ENCODE measurements at regions not wholly inside any gene's neighbourhood (a gene's known extent, or its start where the extent isn't known, plus 50 kb on each side); places are given as distances from the start of the nearest gene placed in this dataset.
"Not testable (repeated sequence)": the region's sequence is repeated elsewhere in the genome, so short reads cannot be mapped to it uniquely, and the experiment has no call there.

DNA sequence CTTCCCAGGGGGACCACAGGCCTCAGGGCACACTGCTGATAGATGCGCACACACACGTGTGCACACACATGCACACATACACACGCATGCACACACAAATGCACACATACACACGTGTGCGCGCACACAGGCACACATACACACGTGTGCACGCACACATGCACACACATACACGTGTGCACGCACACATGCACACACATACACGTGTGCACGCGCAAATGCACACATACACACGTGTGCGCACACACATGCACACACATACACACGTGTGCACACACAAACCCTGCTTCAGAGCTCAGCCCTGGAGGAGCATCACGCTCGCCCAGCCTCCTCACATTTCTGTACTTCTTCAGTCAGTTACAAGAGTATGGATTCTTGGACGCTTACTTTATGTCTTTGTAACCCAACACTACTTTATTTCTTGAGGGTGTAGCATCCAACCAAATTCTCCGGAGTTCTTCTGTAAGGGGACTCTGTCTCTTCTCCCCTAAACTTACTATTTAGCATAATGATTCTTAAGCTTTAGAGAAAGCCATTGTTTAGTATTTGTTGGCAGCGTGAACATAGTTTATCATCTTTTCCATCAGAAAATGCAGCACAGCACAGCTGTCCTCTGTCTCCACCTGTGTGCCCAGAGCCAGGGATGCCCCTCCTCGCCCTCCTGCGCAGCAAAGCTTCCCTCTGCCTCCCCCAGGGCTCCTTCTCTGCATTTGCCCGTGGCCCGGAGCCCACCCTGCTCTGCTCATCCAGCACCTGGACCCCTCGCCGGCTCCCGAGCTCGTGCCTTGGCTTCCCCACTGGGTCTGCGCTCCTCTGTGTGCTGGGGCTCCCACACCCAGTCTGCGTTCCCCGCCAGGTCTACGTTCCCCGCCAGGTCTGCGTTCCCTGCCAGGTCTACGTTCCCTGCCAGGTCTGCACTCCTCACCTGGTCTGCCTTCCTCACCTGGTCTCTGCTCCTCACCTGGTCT, 74.4 kb upstream of the CTDP1 start:
- Mint-ChIP-seq H3K36me3 (ENCODE audit: low read depth) (no peaks in the 10 kb centered on the region), H3K4me3 (no peak overlapping the region), H3K9me3 (no peaks in the 10 kb centered on the region), H3K27me3 (no peaks in the 10 kb centered on the region), H3K4me1 (ENCODE audit: low read depth) (peaks cover 8% of the 10 kb centered on the region), H3K27ac (no peak overlapping the region)
- CTCF ChIA-PET, result no interaction called here
- Histone ChIP-seq H3K27me3 (ENCODE audit: control insufficient read depth in 1 of 2, insufficient read depth in 2 of 2, low read length in 2 of 2) (no peaks in the 10 kb centered on the region), H3K4me3 (ENCODE audit: low read length) (no peak overlapping the region), H3K4me1 (ENCODE audit: insufficient read depth, low read length) (no peaks in the 10 kb centered on the region), H3K27ac (ENCODE audit: low read depth in 1 of 2, low read length in 2 of 2) (no peak overlapping the region), H3K36me3 (ENCODE audit: insufficient read depth, low read length) (no peaks in the 10 kb centered on the region), H3K9me3 (ENCODE audit: control insufficient read depth in 1 of 2, insufficient read depth in 1 of 2, low read length in 2 of 2) (peaks cover 0 to 6% of the 10 kb centered on the region in 2 experiments)
- POLR2A ChIA-PET, result no interaction called here
- intact Hi-C loops (cut with DNase I, micrococcal nuclease), result no loop called here
- DNase-seq (no peak), ATAC-seq (ENCODE audit: poor library complexity) (no peak)
- TF ChIP-seq, protein P1, sequence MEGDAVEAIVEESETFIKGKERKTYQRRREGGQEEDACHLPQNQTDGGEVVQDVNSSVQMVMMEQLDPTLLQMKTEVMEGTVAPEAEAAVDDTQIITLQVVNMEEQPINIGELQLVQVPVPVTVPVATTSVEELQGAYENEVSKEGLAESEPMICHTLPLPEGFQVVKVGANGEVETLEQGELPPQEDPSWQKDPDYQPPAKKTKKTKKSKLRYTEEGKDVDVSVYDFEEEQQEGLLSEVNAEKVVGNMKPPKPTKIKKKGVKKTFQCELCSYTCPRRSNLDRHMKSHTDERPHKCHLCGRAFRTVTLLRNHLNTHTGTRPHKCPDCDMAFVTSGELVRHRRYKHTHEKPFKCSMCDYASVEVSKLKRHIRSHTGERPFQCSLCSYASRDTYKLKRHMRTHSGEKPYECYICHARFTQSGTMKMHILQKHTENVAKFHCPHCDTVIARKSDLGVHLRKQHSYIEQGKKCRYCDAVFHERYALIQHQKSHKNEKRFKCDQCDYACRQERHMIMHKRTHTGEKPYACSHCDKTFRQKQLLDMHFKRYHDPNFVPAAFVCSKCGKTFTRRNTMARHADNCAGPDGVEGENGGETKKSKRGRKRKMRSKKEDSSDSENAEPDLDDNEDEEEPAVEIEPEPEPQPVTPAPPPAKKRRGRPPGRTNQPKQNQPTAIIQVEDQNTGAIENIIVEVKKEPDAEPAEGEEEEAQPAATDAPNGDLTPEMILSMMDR (IDR thresholded peaks at IDR 0.05), result no peak

DNA sequence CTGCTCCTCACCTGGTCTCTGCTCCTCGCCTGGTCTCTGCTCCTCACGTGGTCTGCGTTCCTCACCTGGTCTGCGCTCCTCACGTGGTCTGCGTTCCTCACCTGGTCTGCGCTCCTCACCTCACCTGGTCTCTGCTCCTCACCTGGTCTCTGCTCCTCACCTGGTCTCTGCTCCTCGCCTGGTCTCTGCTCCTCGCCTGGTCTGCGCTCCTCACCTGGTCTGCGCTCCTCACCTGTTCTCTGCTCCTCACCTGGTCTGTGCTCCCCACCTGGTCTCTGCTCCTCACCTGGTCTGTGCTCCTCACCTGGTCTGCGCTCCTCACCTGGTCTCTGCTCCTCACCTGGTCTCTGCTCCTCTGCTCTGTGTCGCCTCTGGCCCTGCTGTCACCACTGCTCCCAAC, 73.5 kb upstream of the CTDP1 start:
- H3K27me3 Mint-ChIP-seq; H3K4me3 Mint-ChIP-seq; DNase-seq; H3K27ac Mint-ChIP-seq; H3K36me3 Mint-ChIP-seq (ENCODE audit: low read depth); H3K4me1 ChIP-seq (ENCODE audit: insufficient read depth, low read length); intact Hi-C loops (cut with DNase I, micrococcal nuclease); ATAC-seq (ENCODE audit: poor library complexity); H3K9me3 Mint-ChIP-seq; H3K4me3 ChIP-seq (ENCODE audit: low read length); H3K27ac ChIP-seq (ENCODE audit: low read depth in 1 of 2, low read length in 2 of 2); POLR2A ChIA-PET; H3K4me1 Mint-ChIP-seq (ENCODE audit: low read depth); H3K27me3 ChIP-seq (ENCODE audit: control insufficient read depth in 1 of 2, insufficient read depth in 2 of 2, low read length in 2 of 2); H3K9me3 ChIP-seq (ENCODE audit: control insufficient read depth in 1 of 2, insufficient read depth in 1 of 2, low read length in 2 of 2); CTCF ChIA-PET; H3K36me3 ChIP-seq (ENCODE audit: insufficient read depth, low read length): not testable (repeated sequence)

DNA sequence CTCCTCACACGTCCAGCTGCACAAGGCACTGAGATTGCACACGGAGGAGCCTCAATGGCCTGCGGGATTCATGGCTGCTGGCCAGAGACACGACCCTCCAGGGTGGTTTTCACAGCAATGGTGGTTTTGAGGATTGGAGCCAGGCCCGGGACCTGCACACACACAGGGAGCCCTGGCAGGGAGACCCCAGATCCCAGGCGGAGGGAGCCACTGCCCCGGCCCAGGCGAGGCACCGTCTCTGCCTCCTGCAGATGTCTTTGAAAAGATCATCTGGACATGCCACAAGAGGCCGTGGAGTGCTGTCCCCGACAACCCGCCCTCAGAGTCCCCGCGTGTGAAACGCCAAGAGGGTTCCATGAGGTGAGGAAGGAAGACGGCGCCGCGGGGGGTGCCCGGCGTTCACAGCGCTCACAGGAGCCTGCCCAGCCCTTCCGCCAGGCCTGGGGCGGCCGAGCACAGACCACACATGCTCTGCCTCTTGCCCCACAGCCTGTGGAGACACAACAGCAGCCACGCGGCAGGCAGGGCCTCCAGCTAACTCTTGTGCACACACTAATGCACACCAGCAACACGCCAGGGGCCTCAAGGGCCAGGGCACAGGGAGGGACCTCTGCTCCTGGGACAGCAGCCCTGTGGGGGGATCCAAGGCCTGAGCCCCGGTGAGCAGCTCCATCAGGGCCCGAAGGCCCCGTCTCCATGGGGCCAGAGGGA, 72.8 kb upstream of the CTDP1 start:
- intact Hi-C loops (cut with DNase I, micrococcal nuclease), result no loop called here
- no peaks in the 10 kb centered on the region for H3K4me1 Mint-ChIP-seq (ENCODE audit: low read depth)
- no peaks in the 10 kb centered on the region for H3K36me3 ChIP-seq (ENCODE audit: insufficient read depth, low read length)
- H3K4me3 Mint-ChIP-seq, result no peak overlapping the region
- DNase-seq, result no peak
- peaks cover 0 to 6% of the 10 kb centered on the region in 2 experiments for H3K9me3 ChIP-seq (ENCODE audit: control insufficient read depth in 1 of 2, insufficient read depth in 1 of 2, low read length in 2 of 2)
- H3K27ac Mint-ChIP-seq, result no peak overlapping the region
- ChIA-PET CTCF (no interaction called here), POLR2A (no interaction called here)
- H3K36me3 Mint-ChIP-seq (ENCODE audit: low read depth), result no peaks in the 10 kb centered on the region
- no peak overlapping the region for H3K27ac ChIP-seq (ENCODE audit: low read depth in 1 of 2, low read length in 2 of 2)
- ATAC-seq (ENCODE audit: poor library complexity), result no peak
- H3K9me3 Mint-ChIP-seq, result no peaks in the 10 kb centered on the region
- H3K27me3 Mint-ChIP-seq, result no peaks in the 10 kb centered on the region
- no peak overlapping the region for H3K4me3 ChIP-seq (ENCODE audit: low read length)
- TF ChIP-seq, protein P1 (IDR thresholded peaks at IDR 0.05), result no peak
- H3K4me1 ChIP-seq (ENCODE audit: insufficient read depth, low read length), result no peaks in the 10 kb centered on the region
- no peaks in the 10 kb centered on the region for H3K27me3 ChIP-seq (ENCODE audit: control insufficient read depth in 1 of 2, insufficient read depth in 2 of 2, low read length in 2 of 2)
